Embryonic facial prominence (tissue), 1 donor: ENCODE measurements at regions not wholly inside any gene's neighbourhood (a gene's known extent, or its start where the extent isn't known, plus 50 kb on each side); places are given as distances from the start of the nearest gene placed in this dataset.

Source experiments
- DNase-seq: peaks from one replicate; pipeline ENCODE4 v3.0.0-alpha.2; 2016; ENCODE audit errors: extremely low spot score

DNA sequence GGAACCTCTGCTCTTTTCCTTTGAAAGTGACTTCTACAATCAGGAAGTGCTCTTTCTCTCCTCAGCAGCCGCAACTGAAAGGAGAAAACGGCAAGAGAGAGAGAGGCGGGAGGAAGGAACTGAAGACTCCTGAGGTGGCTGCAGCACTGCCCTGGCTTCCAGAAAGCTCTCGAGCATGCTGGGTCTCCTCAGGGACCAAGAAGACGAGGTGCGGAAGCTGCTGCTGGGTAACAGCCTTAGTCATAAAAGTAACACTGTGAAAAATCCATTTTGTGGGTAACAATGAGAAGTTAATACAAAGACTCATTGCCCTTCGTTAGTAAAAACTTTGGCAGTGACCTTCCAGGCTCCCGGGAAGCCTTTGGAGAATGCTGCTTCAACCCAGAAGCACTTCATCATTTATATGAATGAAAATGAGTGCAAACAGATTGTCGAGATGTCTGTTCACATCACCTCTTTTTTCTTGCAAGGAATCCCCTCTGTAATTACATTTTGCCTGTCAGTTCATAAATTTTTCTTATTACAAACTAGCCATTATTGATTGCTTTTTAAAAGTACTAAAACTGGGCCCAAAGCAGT, 473.4 kb downstream of the SOX6 start:
- no peak for DNase-seq

DNA sequence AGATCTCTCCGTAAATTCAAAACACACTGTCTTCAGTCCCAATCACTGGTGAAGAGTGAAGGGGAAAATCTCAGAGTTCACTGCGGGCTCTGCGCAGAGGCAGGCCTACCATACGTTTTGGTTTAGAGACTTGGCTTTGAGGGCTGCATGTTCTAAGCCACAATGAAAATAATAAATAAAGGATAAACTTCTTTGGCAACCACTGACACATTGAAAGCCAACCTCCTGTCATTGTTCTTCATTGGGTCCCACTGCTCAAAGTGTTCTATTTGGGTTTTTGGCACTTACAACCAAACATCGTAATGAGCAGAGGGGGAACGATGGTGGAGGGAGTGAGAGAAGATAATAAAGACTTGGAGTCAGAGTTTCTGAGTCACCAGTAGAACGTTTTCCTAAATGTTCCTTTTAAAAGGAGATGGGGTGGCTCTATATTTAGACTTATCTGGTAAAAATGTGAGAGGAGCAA, 472.9 kb downstream of the SOX6 start:
- DNase-seq: peak; percentile 66

DNA sequence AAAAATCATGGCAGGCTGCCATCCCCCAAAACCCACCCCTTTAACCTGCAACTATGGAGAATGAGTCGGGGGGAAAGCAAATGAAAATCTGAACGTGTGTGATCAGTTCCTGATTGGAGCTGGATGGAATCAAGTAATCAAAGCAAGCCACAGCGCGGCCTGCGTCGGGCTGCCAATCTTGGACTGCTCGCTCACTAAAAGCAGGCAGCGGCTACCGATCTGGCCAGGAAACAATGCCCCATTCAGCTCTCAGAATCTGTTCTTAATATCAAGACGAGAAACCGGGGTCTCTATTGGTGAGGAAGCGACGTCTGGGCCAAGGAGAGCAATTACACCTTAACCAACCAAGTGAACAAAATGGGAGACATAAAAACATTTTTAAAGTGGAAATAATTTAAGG, 472.2 kb downstream of the SOX6 start:
- peak; percentile 59 for DNase-seq

DNA sequence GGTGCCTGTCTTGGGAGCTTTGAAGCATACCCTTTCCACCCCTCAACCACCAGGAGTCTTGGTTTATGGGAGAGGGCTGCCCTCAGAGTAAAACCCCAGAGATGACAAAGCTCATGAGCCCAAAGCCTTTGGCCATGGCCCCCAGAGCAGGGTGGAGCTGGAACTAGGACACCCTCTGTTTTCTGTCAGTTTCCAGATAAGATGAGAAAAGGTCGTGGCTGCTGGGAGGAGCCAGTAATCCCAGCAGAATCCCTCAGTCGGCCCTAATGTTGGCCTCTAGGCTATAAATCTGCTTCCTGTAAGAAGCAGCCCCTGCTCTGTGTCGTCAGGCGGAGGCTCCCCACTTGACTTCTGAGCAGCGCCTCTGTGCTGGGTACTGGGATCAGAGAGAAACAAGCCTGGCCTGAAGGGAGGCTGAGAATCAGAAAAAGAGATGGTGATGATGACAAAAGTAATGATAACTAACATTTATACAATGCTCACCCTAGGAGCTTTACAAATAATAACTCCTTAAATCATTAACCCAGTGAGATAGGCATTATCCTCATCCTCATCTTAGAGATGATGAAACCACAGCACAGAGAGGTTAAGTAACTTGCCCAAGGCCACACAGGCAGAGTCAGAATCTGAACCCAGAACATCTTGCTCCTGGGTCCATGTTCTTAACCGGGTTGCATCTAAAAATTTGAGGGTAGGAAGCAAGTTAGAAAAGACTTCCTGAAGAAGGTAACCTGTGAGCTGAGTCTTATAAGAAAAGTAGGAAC, 471.4 kb downstream of the SOX6 start:
- DNase-seq: no peak

DNA sequence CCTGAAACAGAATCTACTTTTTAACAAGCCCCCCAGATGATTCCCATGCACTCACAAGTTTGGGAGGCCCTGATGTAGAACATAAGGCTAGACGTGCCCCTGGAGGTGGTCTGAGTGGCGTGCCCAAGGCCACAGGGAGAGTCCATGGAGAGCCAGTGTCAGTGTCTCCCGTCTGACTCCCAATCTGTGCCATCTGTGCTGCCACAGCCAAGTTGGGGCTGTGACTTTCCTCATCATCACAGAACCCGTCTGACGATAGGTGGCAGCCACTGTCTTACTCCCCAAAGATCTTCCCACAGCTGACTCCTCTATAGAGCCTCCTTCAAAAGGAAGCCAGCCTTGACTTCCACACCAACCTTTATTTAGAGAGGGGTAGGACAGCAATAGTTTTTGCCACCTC, 470.5 kb downstream of the SOX6 start:
- no peak for DNase-seq

DNA sequence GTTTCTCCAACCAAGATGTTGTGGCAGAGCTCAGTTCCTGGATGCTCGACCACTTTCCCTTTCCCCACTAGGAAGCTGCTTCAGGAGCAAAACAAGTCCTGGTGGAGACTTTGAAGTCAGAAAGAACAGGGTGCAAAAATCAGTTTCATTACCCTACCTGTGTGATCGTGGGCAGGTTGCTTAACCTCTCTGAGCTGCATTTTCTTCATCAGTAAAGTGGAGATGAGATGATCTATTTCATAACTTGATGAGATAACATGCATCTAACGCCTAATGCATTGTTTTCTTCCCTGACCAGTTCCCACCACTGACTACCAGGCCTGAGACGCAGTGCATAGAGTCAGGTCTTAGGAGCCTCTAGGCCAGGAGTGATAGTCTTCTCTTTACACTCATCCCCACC, 470.0 kb downstream of the SOX6 start:
- DNase-seq: no peak

DNA sequence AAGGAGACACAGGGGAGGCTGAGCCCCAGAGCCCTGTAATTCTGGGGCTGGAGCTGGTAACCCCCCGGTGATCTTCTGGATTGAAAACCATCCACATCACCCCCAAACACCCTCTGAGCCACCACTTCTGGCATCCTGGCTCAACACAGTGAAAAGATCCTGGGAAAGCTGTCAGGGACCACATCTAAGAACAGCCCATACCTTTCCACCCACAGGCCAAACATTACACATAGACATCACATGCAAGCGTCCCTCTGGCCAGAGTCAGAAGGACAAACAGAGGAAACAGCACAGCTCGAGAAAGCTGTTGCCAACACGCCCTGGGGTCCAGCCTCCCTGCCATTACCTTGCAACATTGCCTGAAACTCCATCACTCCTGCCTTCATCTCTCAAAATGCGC, 469.5 kb downstream of the SOX6 start:
- DNase-seq: no peak

DNA sequence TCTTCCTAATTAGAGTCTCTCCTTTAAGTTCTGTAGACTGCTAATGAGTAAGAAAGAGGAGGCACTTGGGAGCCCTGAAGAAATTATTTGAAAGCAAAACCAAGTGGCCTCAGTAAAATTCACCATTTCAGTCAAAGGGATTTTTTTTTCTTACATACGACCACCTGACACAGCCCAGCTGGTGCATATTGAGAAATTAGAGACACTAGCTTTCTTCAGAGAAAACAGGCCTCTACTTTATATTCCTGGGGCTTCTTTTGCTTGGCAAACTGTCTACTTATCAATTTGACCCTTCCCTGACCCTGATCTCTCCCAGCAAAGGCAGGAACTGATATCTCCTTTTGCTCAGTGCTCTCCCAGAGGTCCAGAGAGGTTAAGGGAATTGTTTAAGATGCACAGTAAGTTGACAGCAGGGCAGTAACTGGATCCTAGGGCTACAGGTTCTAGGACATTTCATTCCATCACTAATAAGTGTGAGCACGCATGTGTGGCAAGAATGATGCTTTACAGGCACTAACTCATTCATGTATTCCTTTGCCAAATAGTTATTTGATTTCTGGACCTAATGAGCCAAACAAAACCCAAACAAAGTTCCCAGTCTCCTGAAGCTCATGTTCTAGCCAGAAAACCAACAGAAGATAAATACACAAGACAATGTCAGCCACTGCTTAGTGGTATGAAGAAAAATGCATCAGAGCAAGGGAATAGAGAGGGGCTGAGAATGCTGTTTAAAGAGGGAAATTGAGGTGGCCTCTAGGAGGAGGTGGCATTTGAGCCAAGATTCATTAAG, 467.6 kb downstream of the SOX6 start:
- DNase-seq: no peak

DNA sequence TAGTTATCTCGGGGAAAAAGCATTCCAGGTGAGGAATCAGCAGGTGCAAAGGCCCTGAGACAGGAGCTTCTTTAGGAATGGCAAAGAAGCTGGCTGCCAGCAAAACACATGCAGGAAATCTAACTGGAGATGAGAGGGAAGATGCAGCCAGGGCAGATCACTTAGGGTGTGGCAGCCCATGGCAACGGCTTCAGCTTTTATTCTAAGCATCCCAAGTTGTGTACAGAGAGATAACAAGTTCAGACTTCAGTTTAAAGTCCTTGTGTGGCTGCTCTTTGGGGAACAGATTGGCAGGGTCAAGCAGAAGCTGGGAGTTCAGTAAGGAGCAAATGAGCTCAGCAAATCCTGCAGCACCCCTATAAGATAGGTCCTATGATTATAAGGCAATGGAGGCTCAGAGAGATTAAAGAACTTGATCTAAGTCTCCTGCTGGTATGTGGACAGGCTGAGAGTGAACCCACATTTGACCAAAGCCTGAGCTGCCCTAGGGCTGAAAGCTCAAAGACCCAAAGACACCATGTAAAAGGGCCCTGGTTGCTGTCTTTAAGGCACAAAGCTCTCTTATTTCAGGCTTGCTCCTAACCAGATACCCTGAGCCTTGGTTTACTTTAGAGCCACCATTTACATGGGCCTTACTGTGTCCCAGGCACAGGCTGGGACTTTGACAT, 466.8 kb downstream of the SOX6 start:
- DNase-seq: no peak

DNA sequence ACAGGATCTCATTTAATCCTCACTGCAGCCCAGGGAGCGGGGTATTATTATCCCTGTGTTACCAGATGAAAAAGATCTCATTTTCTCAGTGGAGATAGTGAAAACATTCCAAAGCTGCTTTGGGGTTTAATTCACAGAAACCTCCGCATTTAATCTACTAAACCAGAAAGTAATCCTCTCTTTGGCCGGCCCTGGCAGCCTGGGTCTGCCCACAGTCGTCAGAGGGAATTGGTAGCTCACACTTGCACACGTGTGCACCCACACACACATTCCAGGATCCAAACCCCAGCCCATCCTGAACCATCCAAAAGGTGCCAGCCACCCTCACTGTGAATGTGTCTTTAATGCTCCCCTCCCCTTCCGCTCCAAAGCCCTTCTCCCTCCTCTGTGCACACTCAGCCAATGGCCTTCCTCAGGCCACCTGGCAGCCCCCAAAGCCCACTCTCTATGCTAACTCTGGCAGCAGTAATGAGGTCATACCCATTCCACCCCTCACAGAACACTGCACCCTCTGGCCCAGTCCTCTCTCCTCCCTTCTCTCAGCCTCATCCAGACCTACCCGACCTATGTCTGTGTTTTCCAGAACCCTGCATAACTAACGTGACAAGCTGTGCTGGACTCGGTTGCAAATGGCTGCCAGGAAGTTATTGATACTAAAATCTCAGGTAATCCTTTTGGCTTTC, 466.2 kb downstream of the SOX6 start:
- no peak for DNase-seq

DNA sequence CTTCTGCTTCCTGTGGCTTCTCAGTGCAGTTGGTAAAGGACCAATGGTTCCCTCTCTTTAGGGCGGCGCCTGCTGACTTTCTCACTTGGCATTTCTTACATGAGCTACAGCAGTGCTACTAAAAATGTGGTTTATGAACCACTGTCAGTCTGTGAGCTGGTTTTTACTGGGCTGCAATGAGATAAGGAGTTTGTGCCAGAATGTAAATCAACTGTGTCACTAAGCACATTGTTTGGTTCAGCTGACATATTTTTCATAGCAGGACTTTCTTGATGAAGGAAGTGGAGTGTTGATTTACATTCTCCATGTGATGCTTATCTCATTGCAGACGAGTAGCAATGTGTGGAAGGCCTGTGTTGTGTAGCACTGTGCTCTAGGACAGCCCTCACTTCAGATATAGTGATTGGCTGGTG, 463.3 kb downstream of the SOX6 start:
- DNase-seq: no peak

DNA sequence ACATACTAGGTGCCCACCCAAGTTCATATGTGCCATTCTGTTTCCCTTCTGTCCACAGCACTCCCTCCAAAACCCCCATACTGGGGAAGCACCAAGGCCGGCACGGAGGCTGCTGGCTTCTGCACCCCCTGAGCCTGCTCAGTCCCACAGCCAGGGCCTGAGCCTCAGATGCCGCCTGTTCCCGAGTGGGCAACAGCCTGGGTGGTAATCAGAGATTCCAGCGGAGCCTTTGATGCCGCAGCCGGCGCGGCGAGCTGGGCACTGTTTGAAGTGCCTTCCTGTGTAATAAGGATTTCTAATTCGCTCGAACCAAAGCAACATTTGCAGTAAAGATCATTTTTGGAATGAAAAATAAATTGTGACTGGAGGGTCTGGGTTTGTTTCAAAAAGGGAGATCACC, 460.3 kb downstream of the SOX6 start:
- DNase-seq: no peak

DNA sequence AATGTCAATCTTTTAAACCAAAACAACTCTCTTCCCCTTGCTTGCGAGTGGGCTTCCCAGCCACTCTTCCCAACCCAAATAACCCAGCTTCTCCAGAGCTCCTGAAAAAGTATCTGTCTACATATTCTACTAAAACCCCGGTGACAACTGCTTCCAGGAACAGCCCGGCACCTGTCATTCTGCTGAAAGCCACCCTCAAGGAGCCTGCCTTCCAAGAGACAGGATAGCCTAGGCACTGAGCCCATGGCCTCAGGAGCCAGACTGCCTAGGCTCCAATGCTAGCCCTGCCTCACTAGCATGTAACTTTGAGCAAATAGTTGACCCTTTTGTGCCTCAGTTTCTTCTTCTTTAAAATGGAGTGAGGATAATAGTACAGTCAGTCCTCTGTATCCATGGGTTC, 459.8 kb downstream of the SOX6 start:
- DNase-seq: no peak

DNA sequence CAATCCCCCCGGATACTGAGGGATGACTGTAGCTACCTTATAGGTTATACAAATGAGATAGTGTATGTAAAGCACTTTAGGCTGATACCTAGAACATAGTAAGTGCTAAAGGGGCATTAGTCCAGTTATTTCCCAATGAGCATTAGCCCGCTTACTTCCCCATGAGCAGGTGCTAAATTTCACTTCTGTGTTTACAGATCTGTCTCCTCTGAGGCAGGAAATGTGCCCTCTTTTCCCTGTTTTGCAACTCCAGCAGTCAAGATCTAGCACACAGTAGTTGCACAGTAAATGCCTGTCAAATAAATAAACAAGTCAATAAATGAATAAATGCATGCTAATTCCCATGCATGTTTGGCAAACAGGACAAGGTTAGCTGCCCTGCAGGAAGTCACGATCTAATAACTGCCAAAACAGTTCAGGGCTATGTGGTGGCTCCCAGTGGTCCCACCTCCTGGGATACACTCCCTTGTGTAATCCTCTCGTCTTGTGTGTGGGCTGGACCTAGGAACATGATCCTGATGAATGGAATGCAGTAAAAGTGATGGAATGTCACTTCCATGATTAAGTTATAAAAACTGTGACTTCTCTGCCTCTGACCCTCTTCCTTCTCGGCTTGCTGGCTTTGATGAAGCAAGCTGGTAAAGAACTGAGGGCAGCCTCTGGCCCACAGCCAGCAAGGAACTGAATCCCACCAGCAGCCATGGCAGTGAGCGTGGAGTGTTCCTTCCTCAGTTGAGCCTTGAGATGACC, 459.0 kb downstream of the SOX6 start:
- DNase-seq: no peak

DNA sequence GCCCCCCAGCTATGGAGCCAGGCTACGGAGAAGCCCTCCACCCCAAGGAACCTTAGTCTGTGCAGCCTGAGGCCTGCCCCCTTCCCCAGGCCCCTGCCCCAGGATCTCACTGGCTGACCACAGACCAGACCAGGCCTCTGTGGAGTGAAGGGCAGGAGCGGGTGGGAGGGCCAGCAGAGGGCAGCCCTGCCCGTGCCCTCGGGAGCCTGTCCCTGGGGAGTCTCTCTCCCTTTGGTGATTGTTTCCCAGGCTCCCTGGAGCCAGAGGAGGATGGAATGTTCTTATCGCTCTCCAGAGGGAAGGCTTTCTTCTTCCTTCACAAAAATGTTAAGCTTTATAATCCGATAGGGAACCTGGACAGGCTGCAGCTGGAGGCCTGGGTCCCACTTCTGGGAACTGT, 455.3 kb downstream of the SOX6 start:
- DNase-seq: no peak

DNA sequence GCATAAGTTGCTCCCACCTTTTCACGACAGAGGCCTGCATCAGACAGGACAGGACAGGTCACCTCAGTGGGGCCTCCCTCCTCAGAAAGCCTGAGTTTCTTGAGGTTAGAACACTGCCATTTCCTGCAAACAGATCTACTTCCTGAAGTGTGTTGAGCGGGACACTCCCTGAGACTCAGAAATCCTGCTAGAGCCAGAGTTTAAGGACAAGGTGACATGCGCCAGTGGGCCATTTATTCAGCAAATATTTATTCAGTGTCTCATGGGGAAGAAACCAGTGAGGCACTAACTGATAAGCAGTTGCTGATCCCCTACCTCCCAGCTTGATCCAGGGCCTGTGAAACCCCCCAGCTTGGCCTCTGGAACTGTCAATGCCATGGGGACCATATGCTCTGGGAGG, 454.6 kb downstream of the SOX6 start:
- no peak for DNase-seq

DNA sequence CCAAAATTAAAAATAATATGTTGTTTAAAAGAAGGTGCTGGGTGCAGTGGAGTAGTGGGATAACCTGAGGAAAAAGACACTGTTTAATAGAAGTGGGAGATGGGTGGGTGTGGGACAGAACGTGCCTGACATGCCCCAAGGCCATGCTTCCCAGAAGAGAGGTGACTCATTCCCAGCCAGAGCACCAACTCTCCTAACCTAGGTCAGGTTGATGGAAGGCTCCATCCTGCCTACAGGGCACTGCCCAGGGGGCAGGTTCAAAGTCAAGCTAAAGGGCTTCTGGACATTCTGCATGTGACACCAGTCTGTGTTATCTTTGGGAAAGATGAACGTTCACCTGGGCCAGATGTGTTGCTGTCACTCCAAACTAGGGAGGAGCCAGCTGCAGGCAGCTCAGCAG, 453.1 kb downstream of the SOX6 start:
- no peak for DNase-seq

DNA sequence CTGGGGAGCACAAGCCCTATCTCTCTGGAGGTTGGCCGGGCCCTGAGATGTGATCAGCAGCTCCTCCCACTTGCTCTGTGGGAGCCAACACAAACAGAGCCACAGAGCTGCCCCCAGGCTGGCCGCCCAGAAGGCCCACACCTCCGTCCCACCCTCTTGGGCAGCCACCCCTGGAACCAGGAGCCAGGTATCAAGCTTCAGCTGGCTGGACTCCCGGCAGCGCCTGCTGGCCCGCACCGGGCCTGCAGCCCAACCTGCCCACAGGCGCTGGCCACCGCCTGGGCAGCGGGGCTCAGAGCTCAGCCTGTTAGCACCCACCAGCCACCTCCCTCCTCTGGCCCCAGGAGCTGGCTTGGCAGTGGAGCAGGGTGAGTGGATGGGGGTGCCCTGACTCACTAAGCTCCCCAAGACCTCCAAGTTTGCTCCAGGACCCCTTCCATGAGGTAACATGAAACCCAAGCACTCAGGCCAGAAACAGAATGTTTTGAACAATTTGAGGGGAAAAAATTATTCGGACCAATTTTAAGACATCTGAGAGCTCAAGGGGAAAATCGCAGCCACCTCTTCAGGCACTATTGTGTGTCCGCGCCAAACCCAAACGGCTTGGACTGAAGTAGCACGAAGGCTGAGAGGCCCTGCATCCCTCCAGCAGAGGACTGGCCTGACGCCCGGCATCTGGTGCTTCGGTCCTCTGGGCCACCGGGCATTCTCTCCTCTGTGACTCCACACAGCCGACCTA, 450.8 kb downstream of the SOX6 start:
- DNase-seq: no peak

DNA sequence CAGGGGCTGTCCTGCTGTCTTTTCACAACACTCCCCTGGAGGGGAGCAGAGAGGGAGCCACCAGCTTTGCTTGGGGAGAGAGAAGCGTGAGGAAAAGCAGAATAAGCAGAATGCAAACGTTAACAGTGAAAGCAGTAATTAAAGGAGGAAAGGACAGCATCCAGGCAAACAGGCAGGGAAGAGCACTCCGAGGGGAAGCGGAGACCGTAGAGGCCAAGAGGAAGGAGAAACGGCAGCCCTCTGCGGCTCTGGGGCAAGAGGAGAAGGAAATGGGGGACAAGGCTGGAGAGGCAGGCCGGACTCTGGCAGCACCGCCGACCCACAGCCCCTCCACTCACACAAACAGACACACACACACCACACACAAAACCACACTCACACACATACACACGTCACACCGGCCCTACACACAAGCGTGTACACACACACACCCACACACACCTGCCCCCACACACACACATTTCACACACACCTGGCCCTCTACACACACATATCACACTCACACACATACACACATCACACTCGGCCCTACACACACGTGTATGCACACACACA, 449.8 kb downstream of the SOX6 start:
- DNase-seq: no peak

DNA sequence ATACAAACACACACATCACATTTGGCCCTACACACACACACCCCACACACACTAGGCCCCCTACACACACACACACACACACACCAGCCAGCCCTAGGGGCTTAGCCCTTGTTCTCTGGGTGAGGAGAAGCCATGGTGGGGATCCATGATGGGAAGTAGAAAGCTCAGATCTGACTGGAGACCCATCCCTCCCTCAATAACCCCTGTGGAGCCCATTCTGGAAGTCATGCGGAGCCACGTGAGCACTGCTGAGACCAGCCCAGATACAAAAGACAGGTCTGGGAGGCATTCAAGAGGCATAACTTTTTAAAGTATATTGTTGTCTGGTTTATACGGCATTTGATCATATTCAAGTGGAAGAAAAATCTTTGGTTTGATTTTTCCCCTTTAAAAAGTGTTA, 448.5 kb downstream of the SOX6 start:
- DNase-seq: no peak
